ENCODE measurements at regions not wholly inside any gene's neighbourhood (a gene's known extent, or its start where the extent isn't known, plus 50 kb on each side); places are given as distances from the start of the nearest gene placed in this dataset.

- H3K9me3 ChIP-seq (replicated peaks; ENCODE audit: control insufficient read depth, insufficient read depth, low read length), result no peaks in the 10 kb centered on the region
- intact Hi-C loops (cut with micrococcal nuclease), result loop anchor here (10.0 kb wide), 2 partner anchors 124 to 334 kb away; no protein-coding TSS in a partner anchor
- H3K27ac ChIP-seq (ENCODE audit: insufficient read depth, low read depth, low read length), result no peak overlapping the region
- no peaks in the 10 kb centered on the region for H3K4me1 ChIP-seq (ENCODE audit: control insufficient read depth, extremely low read depth, insufficient read depth, low read length)
- no peaks in the 10 kb centered on the region for H3K79me2 ChIP-seq (ENCODE audit: control insufficient read depth, insufficient read depth, low read length)
- no peak for DNase-seq (ENCODE audit: low read depth, low spot score)
- H2AFZ ChIP-seq (ENCODE audit: low read depth, low read length), result no peak overlapping the region
- H3K4me3 ChIP-seq (replicated peaks in 1 of 3; ENCODE audit: insufficient read depth in 1 of 3, low read depth in 1 of 3, low read length in 3 of 3), result no peak overlapping the region
- BruUV-seq (replicated peaks), result no TSS peak
- TF ChIP-seq, protein P1, sequence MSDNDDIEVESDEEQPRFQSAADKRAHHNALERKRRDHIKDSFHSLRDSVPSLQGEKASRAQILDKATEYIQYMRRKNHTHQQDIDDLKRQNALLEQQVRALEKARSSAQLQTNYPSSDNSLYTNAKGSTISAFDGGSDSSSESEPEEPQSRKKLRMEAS (IDR thresholded peaks at IDR 0.05; ENCODE audit: insufficient read depth, insufficient read length), result no peak
- TF ChIP-seq POLR2A (IDR thresholded peaks at IDR 0.05; ENCODE audit: low read depth, low read length), result no peak
- TF ChIP-seq POLR2AphosphoS5 (IDR thresholded peaks at IDR 0.05; ENCODE audit: insufficient read depth, low read depth, low read length), result no peak
- TF ChIP-seq FOS (IDR thresholded peaks at IDR 0.05; ENCODE audit: borderline replicate concordance, insufficient read depth, low read length), result no peak
- TF ChIP-seq JUN (IDR thresholded peaks at IDR 0.05; ENCODE audit: borderline replicate concordance, insufficient read depth, insufficient read length, low read depth), result no peak
- TF ChIP-seq EZH2 (IDR thresholded peaks at IDR 0.05; ENCODE audit: borderline replicate concordance, low read depth, low read length, severe bottlenecking), result no peak
- no peak for TF ChIP-seq GATA2 (IDR thresholded peaks at IDR 0.05; ENCODE audit: insufficient read depth, insufficient read length, low read depth, low read length)
- TF ChIP-seq, protein P2, sequence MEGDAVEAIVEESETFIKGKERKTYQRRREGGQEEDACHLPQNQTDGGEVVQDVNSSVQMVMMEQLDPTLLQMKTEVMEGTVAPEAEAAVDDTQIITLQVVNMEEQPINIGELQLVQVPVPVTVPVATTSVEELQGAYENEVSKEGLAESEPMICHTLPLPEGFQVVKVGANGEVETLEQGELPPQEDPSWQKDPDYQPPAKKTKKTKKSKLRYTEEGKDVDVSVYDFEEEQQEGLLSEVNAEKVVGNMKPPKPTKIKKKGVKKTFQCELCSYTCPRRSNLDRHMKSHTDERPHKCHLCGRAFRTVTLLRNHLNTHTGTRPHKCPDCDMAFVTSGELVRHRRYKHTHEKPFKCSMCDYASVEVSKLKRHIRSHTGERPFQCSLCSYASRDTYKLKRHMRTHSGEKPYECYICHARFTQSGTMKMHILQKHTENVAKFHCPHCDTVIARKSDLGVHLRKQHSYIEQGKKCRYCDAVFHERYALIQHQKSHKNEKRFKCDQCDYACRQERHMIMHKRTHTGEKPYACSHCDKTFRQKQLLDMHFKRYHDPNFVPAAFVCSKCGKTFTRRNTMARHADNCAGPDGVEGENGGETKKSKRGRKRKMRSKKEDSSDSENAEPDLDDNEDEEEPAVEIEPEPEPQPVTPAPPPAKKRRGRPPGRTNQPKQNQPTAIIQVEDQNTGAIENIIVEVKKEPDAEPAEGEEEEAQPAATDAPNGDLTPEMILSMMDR (IDR thresholded peaks at IDR 0.05; ENCODE audit: extremely low read depth in 1 of 2, insufficient read depth in 1 of 2, low read depth in 1 of 2, low read length in 2 of 2), result no peak
- no peak for TF ChIP-seq MYC (IDR thresholded peaks at IDR 0.05; ENCODE audit: low read depth, low read length)
- dilution Hi-C loops (cut with MboI; ENCODE audit: extremely low pct_ligation_motif_present, low sequenced_read_pairs), result no loop called here
- H3K36me3 ChIP-seq (ENCODE audit: control insufficient read depth in 2 of 2, extremely low read depth in 1 of 2, insufficient read depth in 2 of 2, low read length in 2 of 2), result no peaks in the 10 kb centered on the region
- no peaks in the 10 kb centered on the region for H3K9me1 ChIP-seq (replicated peaks; ENCODE audit: control insufficient read depth, extremely low read depth, insufficient read depth, low read length)
- ChIA-PET POLR2A (no interaction called here), CTCF (interaction anchor here (0.6 to 2.5 kb wide), 3 partner anchors 87 to 330 kb away, joined by 3 to 10 read pairs (median 5); no protein-coding TSS in a partner anchor)
- H4K20me1 ChIP-seq (replicated peaks; ENCODE audit: control insufficient read depth, extremely low read depth, insufficient read depth, low read length), result no peaks in the 10 kb centered on the region
- FAIRE-seq, result no peak
- H3K4me2 ChIP-seq (ENCODE audit: insufficient read depth, low read length), result no peak overlapping the region
- H3K27me3 ChIP-seq (ENCODE audit: control insufficient read depth in 2 of 2, insufficient read depth in 2 of 2, low read length in 2 of 2), result no peaks in the 10 kb centered on the region
- H3K9ac ChIP-seq (replicated peaks; ENCODE audit: extremely low read depth, insufficient read depth, low read length), result no peak overlapping the region
Observed at GRCh38 chr9:32708480-32709150, 73.1 kb upstream of the TAF1L start.
